Activated effector memory CD4-positive, alpha-beta T cell treated with Interleukin-2 at 50 U/mL for 16 hours (primary cell): ENCODE measurements at regions not wholly inside any gene's neighbourhood (a gene's known extent, or its start where the extent isn't known, plus 50 kb on each side); places are given as distances from the start of the nearest gene placed in this dataset.

ENCODE experiments used
- DNase-seq: peaks from one replicate; pipeline ENCODE4 v3.0.0-alpha.2; 2020

- no peak for DNase-seq
Observed at GRCh38 chr1:101079341-101079740, 53.8 kb upstream of the DPH5 start.

DNA sequence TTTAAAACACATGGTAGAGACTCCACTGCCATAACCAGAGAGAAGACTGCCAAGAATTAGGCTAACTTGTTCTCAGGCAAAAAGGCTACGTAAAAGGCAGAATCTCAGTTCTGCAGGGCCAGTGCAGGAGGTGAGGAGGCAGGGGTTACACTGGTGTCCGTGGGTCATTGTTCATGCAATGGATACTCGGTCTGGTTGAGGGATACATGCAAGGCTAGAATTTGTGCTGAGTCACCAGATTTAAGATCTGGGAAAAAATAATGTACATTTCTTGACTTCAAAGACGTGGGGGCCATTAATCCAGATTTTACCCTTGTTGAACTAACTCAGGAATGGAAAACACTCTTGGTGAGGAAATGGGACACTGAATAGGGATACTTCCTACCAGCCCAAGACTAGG lies 52.3 kb upstream of the DPH5 start:
- DNase-seq = no peak

- no peak for DNase-seq
Observed at GRCh38 chr1:101075926-101076325, 50.3 kb upstream of the DPH5 start.
